ENCODE measurements at regions not wholly inside any gene's neighbourhood (a gene's known extent, or its start where the extent isn't known, plus 50 kb on each side); places are given as distances from the start of the nearest gene placed in this dataset.
A peak's percentile ranks its signal among the peaks of the same experiment; 100 is the strongest.
"Not testable (repeated sequence)": the region's sequence is repeated elsewhere in the genome, so short reads cannot be mapped to it uniquely, and the experiment has no call there.

- no peak for ATAC-seq
These were observed 63.0 kb upstream of the PRMT8 start for GRCh38 chr12:3427956-3428355.

GRCh38 chr12:3428631-3429030 is 62.4 kb upstream of the PRMT8 start:
- DNase-seq (no peak), ATAC-seq (no peak)
- Histone ChIP-seq H3K36me3 (no peaks in the 10 kb centered on the region), H3K27ac (no peak overlapping the region), H3K4me1 (peaks cover 3% of the 10 kb centered on the region), H3K9me3 (no peaks in the 10 kb centered on the region), H3K4me3 (no peak overlapping the region), H3K27me3 (no peaks in the 10 kb centered on the region)
- intact Hi-C loops (cut with DNase I), result no loop called here
- no peak for TF ChIP-seq CTCF (IDR thresholded peaks at IDR 0.05)

More at GRCh38 chr12:3427956-3428355, 63.0 kb upstream of the PRMT8 start:
- Histone ChIP-seq H3K27ac (no peak overlapping the region), H3K4me3 (no peak overlapping the region), H3K36me3 (no peaks in the 10 kb centered on the region), H3K9me3 (no peaks in the 10 kb centered on the region), H3K27me3 (no peaks in the 10 kb centered on the region), H3K4me1 (peaks cover 3% of the 10 kb centered on the region)
- intact Hi-C loops (cut with DNase I), result no loop called here
- TF ChIP-seq CTCF (IDR thresholded peaks at IDR 0.05), result no peak
- DNase-seq, result no peak

- H3K36me3 ChIP-seq; H3K4me3 ChIP-seq; H3K4me1 ChIP-seq; H3K27me3 ChIP-seq; intact Hi-C loops (cut with DNase I); H3K27ac ChIP-seq; ATAC-seq; H3K9me3 ChIP-seq; DNase-seq: not testable (repeated sequence)
These were observed 61.5 kb upstream of the PRMT8 start for GRCh38 chr12:3429523-3429922.

GRCh38 chr12:3431686-3432085 is 59.3 kb upstream of the PRMT8 start:
- no peak for TF ChIP-seq CTCF (IDR thresholded peaks at IDR 0.05)
- Histone ChIP-seq H3K27ac (no peak overlapping the region), H3K36me3 (no peaks in the 10 kb centered on the region), H3K9me3 (no peaks in the 10 kb centered on the region), H3K27me3 (no peaks in the 10 kb centered on the region), H3K4me1 (peaks cover 3% of the 10 kb centered on the region), H3K4me3 (no peak overlapping the region)
- peak; percentile 46 for ATAC-seq
- intact Hi-C loops (cut with DNase I), result no loop called here
- no peak for DNase-seq

- no peak overlapping the region for H3K4me3 ChIP-seq
- intact Hi-C loops (cut with DNase I), result no loop called here
- no peak for TF ChIP-seq CTCF (IDR thresholded peaks at IDR 0.05)
- peak; percentile 66 for ATAC-seq
- no peaks in the 10 kb centered on the region for H3K9me3 ChIP-seq
- no peaks in the 10 kb centered on the region for H3K36me3 ChIP-seq
- H3K27me3 ChIP-seq, result no peaks in the 10 kb centered on the region
- H3K27ac ChIP-seq, result no peak overlapping the region
- no peak for DNase-seq
- peaks cover 3% of the 10 kb centered on the region for H3K4me1 ChIP-seq
These were observed 58.7 kb upstream of the PRMT8 start for GRCh38 chr12:3432176-3432742.

GRCh38 chr12:3432868-3433267 is 58.1 kb upstream of the PRMT8 start:
- H3K27me3 ChIP-seq, result no peaks in the 10 kb centered on the region
- H3K4me1 ChIP-seq, result peaks cover 3% of the 10 kb centered on the region
- no peak overlapping the region for H3K27ac ChIP-seq
- DNase-seq, result no peak
- no peak for TF ChIP-seq CTCF (IDR thresholded peaks at IDR 0.05)
- no peak for ATAC-seq
- intact Hi-C loops (cut with DNase I), result no loop called here
- no peaks in the 10 kb centered on the region for H3K36me3 ChIP-seq
- no peak overlapping the region for H3K4me3 ChIP-seq
- H3K9me3 ChIP-seq, result no peaks in the 10 kb centered on the region

Data from upper lobe of right lung (tissue), 1 donor.